NCI-H2107 treated with DMSO at 0.1 percent for 48 hours (cell line): ENCODE measurements at regions not wholly inside any gene's neighbourhood (a gene's known extent, or its start where the extent isn't known, plus 50 kb on each side); places are given as distances from the start of the nearest gene placed in this dataset.

ENCODE experiments used
- DNase-seq: peaks from one replicate; lab custom pipeline; 2025; ENCODE audit not compliant: unreplicated experiment; lab: John Stamatoyannopoulos, UW

DNA sequence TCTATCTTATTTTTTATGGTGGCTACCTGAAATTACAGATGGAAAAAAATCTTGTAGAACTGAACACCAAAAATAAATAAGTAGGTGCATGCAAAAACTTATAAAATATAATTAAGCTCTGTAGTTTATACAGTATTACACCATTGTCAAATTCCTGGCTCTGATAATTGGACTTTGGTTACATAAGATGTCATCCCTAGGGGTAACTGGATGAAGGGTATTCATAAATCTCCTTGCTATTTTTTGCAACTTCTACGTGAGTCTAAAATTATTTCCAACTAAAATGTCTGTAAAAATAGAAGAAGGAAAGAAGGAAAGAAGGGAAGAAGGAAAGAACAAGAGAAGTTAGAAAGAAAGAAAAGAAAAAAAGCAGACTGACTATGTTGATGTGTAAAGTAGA is 716.6 kb downstream of the BCL11B start:
- DNase-seq = no peak

DNA sequence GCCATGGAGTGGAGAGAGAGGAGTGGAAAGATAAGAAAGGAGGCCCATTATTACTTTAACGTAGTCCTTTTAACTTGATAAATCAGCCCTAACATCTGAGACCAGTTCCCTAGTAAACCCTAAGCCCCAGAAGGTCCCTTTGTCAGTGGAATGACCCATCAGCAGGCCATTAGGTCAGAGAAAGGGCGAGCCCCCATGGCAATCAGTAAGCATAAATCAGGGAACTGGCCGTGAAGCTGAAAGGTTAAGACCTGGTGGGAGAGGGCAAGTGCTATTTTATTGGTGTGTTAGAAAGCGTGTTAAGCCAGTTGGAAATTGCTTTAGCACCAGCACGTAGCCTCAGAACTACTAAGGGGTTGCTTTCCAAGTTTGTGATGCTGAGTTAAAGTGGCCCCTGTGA is 708.0 kb downstream of the BCL11B start:
- DNase-seq = no peak

- DNase-seq = no peak
These were observed 707.5 kb downstream of the BCL11B start for GRCh38 chr14:98564541-98564940.

DNA sequence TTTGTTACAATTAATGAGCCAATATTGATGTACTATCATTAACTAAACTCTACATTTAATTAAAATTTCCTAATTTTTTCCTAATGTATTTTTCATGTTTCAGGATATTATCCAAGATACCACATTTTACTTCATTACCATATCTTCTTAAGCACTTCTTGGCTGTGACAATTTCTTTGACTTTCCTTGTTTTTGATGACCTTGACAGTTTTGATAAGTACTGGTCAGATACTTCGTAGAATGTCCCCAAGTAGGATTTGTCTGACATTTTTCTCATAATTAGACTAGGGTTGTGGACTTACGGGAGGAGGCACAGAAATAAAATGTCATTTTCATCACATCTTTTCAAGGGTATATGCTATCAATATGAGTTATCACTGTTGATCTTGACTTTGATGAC is 700.9 kb downstream of the BCL11B start:
- DNase-seq = no peak

- no peak for DNase-seq
These were observed 698.9 kb downstream of the BCL11B start for GRCh38 chr14:98573082-98573481.

- DNase-seq = no peak
These were observed 695.5 kb downstream of the BCL11B start for GRCh38 chr14:98576463-98576862.

- no peak for DNase-seq
These were observed 693.8 kb downstream of the BCL11B start for GRCh38 chr14:98578204-98578603.

GRCh38 chr14:98579140-98579539 is 692.9 kb downstream of the BCL11B start:
- DNase-seq = no peak

- no peak for DNase-seq
These were observed 691.8 kb downstream of the BCL11B start for GRCh38 chr14:98580131-98580678.

DNA sequence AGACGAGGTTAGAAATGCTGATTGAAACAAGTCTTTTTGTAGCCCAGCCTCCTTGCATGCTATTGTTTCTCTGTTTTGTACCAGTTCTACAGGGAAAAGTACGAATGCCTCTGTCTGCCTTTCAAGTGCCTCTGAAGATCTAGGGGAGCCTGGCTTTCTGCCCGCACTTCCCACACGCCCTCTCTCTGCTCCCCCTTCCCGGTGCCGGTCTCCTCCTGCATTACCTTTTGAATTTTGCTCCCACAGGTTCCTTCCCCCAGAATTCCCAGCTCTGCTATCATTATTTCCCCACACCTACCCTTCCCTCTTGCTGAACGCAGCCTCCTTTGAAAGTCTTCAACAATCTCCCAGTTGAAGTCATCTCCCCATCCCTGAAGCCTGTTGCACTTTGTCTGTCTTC is 689.7 kb downstream of the BCL11B start:
- no peak for DNase-seq

GRCh38 chr14:98591161-98591560 is 680.8 kb downstream of the BCL11B start:
- no peak for DNase-seq

- no peak for DNase-seq
These were observed 679.3 kb downstream of the BCL11B start for GRCh38 chr14:98592611-98593170.

- no peak for DNase-seq
These were observed 678.6 kb downstream of the BCL11B start for GRCh38 chr14:98593361-98593761.

GRCh38 chr14:98594156-98594555 is 677.8 kb downstream of the BCL11B start:
- DNase-seq = no peak

DNA sequence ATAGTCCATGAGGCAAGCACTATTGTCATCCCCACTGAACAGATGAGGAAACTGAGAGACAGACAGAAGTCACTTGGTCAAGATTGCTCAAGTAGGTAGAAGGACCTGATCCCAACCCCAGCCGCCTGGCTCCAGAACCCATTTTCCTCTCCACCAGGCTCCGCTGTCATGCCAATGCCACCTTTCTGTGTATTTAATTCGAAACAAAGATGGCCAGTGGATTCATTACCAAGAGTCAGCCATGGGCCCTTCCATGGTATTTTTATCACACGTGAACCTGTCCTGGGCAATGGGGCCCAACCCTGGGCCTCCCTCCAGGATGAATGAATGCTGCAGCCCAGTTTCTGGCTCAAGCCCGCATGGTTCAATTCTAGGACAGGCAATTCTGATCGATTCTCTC is 673.4 kb downstream of the BCL11B start:
- DNase-seq = no peak

DNA sequence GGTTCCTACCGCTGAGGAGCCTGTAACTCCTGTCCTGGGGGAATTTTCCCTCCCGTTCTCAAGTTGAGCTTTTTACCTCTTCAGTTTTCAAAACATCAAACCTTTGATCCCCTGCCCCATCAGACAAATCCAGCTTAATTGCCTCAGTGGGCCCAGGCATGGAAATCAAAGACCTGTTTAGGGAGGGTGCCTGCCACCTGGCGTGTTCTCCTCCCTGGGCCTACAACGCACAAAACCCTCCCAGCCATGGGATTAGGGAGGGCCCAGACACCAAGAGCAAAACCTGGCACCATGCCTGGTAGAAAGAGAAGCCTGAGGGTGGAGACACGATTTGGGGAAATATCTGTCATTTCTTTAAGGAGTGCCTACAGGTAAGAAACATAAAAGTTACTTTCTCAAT is 672.9 kb downstream of the BCL11B start:
- no peak for DNase-seq

- no peak for DNase-seq
These were observed 669.0 kb downstream of the BCL11B start for GRCh38 chr14:98602983-98603382.

- DNase-seq = no peak
These were observed 667.0 kb downstream of the BCL11B start for GRCh38 chr14:98605043-98605442.

- DNase-seq = no peak
These were observed 665.9 kb downstream of the BCL11B start for GRCh38 chr14:98606041-98606640.

GRCh38 chr14:98606816-98607215 is 665.2 kb downstream of the BCL11B start:
- DNase-seq = no peak

DNA sequence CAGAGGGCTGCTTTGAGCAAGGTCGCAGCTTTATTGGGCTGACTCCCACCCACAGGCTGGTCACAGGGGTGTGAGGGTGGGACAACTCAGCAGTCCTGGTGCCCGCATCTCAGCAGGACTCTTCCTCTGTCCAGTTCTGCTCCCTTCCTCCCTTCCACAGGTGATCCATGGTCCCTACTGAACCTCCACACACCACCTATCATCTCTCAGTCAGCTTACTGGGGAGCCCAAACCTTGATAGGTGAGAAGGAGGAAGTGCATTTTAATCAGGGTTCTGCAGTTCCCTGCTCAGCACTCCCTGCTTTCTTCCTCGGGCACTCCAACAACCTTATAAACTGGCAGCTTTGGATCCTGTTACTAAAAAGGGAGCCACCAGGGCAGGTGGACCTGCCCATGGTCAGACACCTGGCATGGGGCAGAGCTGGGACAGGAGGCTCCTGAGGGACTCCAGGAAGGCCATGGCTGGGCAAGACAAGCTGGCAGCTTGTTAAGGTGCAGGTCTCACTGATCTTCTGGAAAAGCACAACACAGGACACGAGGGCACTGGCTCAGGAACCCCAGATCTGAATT is 664.6 kb downstream of the BCL11B start:
- DNase-seq = no peak
